IMR-90 (cell line): ENCODE measurements at regions not wholly inside any gene's neighbourhood (a gene's known extent, or its start where the extent isn't known, plus 50 kb on each side); places are given as distances from the start of the nearest gene placed in this dataset.
A peak's percentile ranks its signal among the peaks of the same experiment; 100 is the strongest.

ENCODE experiments used
- ATAC-seq: fragments of 200-7000 bp; cut with Tn5 transposase; 2 replicates; pipeline ENCODE4 v1.9.1; 2020; ENCODE audit warnings: low read depth, mild to moderate bottlenecking, moderate library complexity
- BruUV-seq: library from RNA; stranded (reverse); fragments of 400-500 nt; replicated peaks from 2 replicates; lab custom pipeline; 2021; lab: Mats Ljungman, UMichigan
- CTCF ChIA-PET: fragments of 300-600 bp; formaldehyde crosslinking; extraction: SDS; loops from one replicate; lab custom pipeline; 2021; ENCODE audit warnings: antibody characterized with exemption; lab: Yijun Ruan, JAX
- POLR2A ChIA-PET: fragments of 300-600 bp; sonication (Branson Sonifier 250); formaldehyde crosslinking; loops from one replicate; lab custom pipeline; 2022; ENCODE audit warnings: antibody characterized with exemption; ENCODE audit not compliant: unreplicated experiment; lab: Charles Lee
- DNase-seq: peaks from one replicate; pipeline ENCODE4 v3.0.0; 2013
- H2AFZ ChIP-seq: replicated peaks from 2 replicates; pipeline ENCODE3; 2013; ENCODE audit warnings: low read length, mild to moderate bottlenecking; ENCODE audit not compliant: poor library complexity
- H2AK5ac ChIP-seq: 2 replicates; pipeline ENCODE4 v1.6.1; 2013; ENCODE audit warnings: low read depth, low read length, inconsistent platforms
- H2AK9ac ChIP-seq: replicated peaks from 2 replicates; pipeline ENCODE3; 2013; ENCODE audit warnings: mild to moderate bottlenecking, low read depth, low read length, moderate library complexity; ENCODE audit not compliant: poor library complexity
- H2BK120ac ChIP-seq: 2 replicates; pipeline ENCODE4 v1.6.1; 2013; ENCODE audit warnings: low read depth, low read length, inconsistent platforms
- H2BK15ac ChIP-seq: 3 replicates; pipeline ENCODE4 v1.6.1; 2013; ENCODE audit warnings: low read depth, low read length, inconsistent platforms
- H2BK20ac ChIP-seq: 2 replicates; pipeline ENCODE4 v1.6.1; 2013; ENCODE audit warnings: low read depth, mild to moderate bottlenecking, inconsistent platforms, low read length, moderate library complexity
- H2BK5ac ChIP-seq: 2 replicates; pipeline ENCODE4 v1.6.1; 2013; ENCODE audit warnings: mild to moderate bottlenecking, low read depth, low read length, inconsistent platforms; ENCODE audit not compliant: poor library complexity, severe bottlenecking
- H3K14ac ChIP-seq: replicated peaks from 2 replicates; pipeline ENCODE4 v1.6.1; 2013; ENCODE audit warnings: low read depth, low read length, inconsistent platforms
- H3K18ac ChIP-seq: 2 replicates; pipeline ENCODE4 v1.6.1; 2013; ENCODE audit warnings: low read depth, low read length, control low read depth
- H3K23ac ChIP-seq: 2 replicates; pipeline ENCODE4 v1.6.1; 2013; ENCODE audit warnings: low read depth, low read length, inconsistent platforms
- H3K27ac ChIP-seq: 2 replicates; pipeline ENCODE4 v1.5.1; 2013; ENCODE audit warnings: mild to moderate bottlenecking, control low read depth, low read length; ENCODE audit not compliant: insufficient read depth
- H3K27me3 ChIP-seq: 2 replicates; pipeline ENCODE4 v1.6.1; 2013; ENCODE audit warnings: low read length; ENCODE audit not compliant: control insufficient read depth, insufficient read depth
- H3K36me3 ChIP-seq: 2 replicates; pipeline ENCODE4 v1.6.1; 2013; ENCODE audit warnings: low read length, mixed read lengths; ENCODE audit not compliant: control insufficient read depth, insufficient read depth
- H3K4ac ChIP-seq: 2 replicates; pipeline ENCODE4 v1.6.1; 2013; ENCODE audit warnings: low read depth, low read length, inconsistent platforms
- H3K4me1 ChIP-seq: 2 replicates; pipeline ENCODE4 v1.6.1; 2013; ENCODE audit warnings: low read length, mixed read lengths; ENCODE audit not compliant: control insufficient read depth, insufficient read depth
- H3K4me2 ChIP-seq: 2 replicates; pipeline ENCODE4 v1.6.1; 2013; ENCODE audit warnings: low read depth, mild to moderate bottlenecking, control low read depth, low read length, moderate library complexity
- H3K4me3 ChIP-seq: 2 replicates; pipeline ENCODE4 v1.5.1; 2013; ENCODE audit warnings: low read depth, mild to moderate bottlenecking, control low read depth, low read length, moderate library complexity; ENCODE audit not compliant: insufficient read depth
- H3K56ac ChIP-seq: 2 replicates; pipeline ENCODE4 v1.6.1; 2013; ENCODE audit warnings: low read length, inconsistent platforms; ENCODE audit not compliant: insufficient read depth; ENCODE audit errors: extremely low read depth
- H3K79me1 ChIP-seq, 2 experiments: 2 replicates each; pipeline ENCODE4 v1.6.1; 2013; ENCODE audit warnings: low read length in 2 of 2, inconsistent platforms in 1 of 2, low read depth in 1 of 2
- H3K9ac ChIP-seq: 2 replicates; pipeline ENCODE4 v1.6.1; 2013; ENCODE audit warnings: low read depth, low read length, control low read depth
- H3K9me1 ChIP-seq: 2 replicates; pipeline ENCODE4 v1.6.1; 2013; ENCODE audit warnings: low read length, inconsistent platforms; ENCODE audit not compliant: insufficient read depth
- H3K9me3 ChIP-seq: 2 replicates; pipeline ENCODE4 v1.6.1; 2013; ENCODE audit warnings: low read length; ENCODE audit not compliant: control insufficient read depth, insufficient read depth
- H4K20me1 ChIP-seq: 2 replicates; pipeline ENCODE4 v1.6.1; 2013; ENCODE audit warnings: low read length, inconsistent platforms; ENCODE audit not compliant: insufficient read depth
- H4K5ac ChIP-seq: 2 replicates; pipeline ENCODE4 v1.6.1; 2013; ENCODE audit warnings: mild to moderate bottlenecking, low read depth, low read length, control low read depth
- H4K8ac ChIP-seq, 2 experiments: 2 replicates each; pipeline ENCODE4 v1.6.1; 2013; ENCODE audit warnings: low read depth in 2 of 2, low read length in 2 of 2, control low read depth in 1 of 2, inconsistent platforms in 1 of 2
- H4K91ac ChIP-seq: 2 replicates; pipeline ENCODE4 v1.6.1; 2013; ENCODE audit warnings: low read depth, low read length, inconsistent platforms; ENCODE audit not compliant: insufficient read depth
- CHD1 ChIP-seq: IDR thresholded peaks from 2 replicates; pipeline ENCODE4 v1.6.1; 2012; ENCODE audit warnings: low read depth, low read length, improper control_type of control experiment
- FOS ChIP-seq: fragments of 150-350 bp; IDR thresholded peaks from 2 replicates; pipeline ENCODE4 v1.6.1; 2016; ENCODE audit warnings: low read depth, low read length
- dilution Hi-C: fragments of 300-500 bp; cut with HindIII; formaldehyde crosslinking; loops from one replicate; pipeline ENCODE4 v1.14.3; 2018; ENCODE audit warnings: low sequenced_read_pairs; ENCODE audit not compliant: unreplicated experiment
- in situ Hi-C: fragments of 300-500 bp; cut with MboI; formaldehyde crosslinking; loops from 3 replicates; pipeline ENCODE4 v1.14.3; 2019; ENCODE audit warnings: low sequenced_read_pairs, inconsistent platforms, mixed read lengths
- intact Hi-C: fragments of 100-400 bp; cut with micrococcal nuclease; formaldehyde crosslinking; loops from 2 replicates; pipeline ENCODE4 v1.10.0; 2022
- TF ChIP-seq, protein P1 (sequence below): fragments of 150-350 bp; IDR thresholded peaks from 2 replicates; pipeline ENCODE4 v1.6.1; 2017; ENCODE audit warnings: mild to moderate bottlenecking, antibody characterized with exemption, low read length, low read depth

DNA sequence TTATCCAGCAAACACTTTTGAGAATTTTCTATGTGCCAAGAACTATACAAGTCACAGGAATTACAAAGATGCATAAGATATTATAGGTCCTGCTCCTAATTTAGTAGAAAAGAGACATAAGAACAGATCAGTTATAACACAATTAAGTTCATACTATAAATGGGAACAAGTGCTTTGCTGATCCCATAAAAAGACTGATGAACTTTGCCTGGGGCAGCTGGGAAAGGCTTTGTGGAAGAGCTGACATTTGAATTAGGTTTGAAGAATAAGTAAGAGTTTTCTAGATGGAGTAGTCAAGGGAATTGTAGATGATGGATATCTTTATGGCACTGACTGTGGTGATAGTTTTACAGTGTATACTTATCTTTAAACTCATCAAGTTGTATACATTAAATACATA lies 76.5 kb downstream of the VCAM1 start:
- Histone ChIP-seq H3K56ac (no peak overlapping the region), H2AFZ (no peak overlapping the region), H2BK20ac (peak overlapping the region; percentile 24; the same call in 1 of the 2 replicates), H3K36me3 (no peaks in the 10 kb centered on the region), H4K5ac (no peak overlapping the region; the same call in 1 of the 2 replicates), H4K20me1 (no peaks in the 10 kb centered on the region), H3K9me1 (no peaks in the 10 kb centered on the region; the same call in 1 of the 2 replicates), H3K9ac (no peak overlapping the region), H3K4me3 (no peak overlapping the region), H3K4me1 (peaks cover 19% of the 10 kb centered on the region), H4K91ac (no peak overlapping the region), H2BK120ac (no peak overlapping the region), H2BK5ac (no peak overlapping the region), H3K23ac (no peak overlapping the region), H3K4me2 (no peak overlapping the region), H2AK9ac (no peak overlapping the region), H3K9me3 (no peaks in the 10 kb centered on the region), H3K27ac (no peak overlapping the region), H3K79me1 (no peaks in the 10 kb centered on the region), H3K14ac (no peak overlapping the region), H2BK15ac (no peak overlapping the region), H2AK5ac (no peak overlapping the region), H3K27me3 (no peaks in the 10 kb centered on the region), H3K18ac (no peak overlapping the region), H3K4ac (no peak overlapping the region), H4K8ac (no peak overlapping the region)
- no peak for ATAC-seq
- dilution Hi-C loops = no loop called here
- intact Hi-C loops = loop anchor here (10.0 kb wide), 1 partner anchor 171 kb away; no protein-coding TSS in a partner anchor
- no TSS peak for BruUV-seq
- ChIA-PET POLR2A (no interaction called here), CTCF (no interaction called here)
- no peak for DNase-seq
- TF ChIP-seq FOS (no peak), CHD1 (no peak)
- TF ChIP-seq, protein P1, sequence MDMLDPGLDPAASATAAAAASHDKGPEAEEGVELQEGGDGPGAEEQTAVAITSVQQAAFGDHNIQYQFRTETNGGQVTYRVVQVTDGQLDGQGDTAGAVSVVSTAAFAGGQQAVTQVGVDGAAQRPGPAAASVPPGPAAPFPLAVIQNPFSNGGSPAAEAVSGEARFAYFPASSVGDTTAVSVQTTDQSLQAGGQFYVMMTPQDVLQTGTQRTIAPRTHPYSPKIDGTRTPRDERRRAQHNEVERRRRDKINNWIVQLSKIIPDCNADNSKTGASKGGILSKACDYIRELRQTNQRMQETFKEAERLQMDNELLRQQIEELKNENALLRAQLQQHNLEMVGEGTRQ = no peak
- in situ Hi-C loops = no loop called here
